ENCODE measurements at regions not wholly inside any gene's neighbourhood (a gene's known extent, or its start where the extent isn't known, plus 50 kb on each side); places are given as distances from the start of the nearest gene placed in this dataset.
"Not testable (repeated sequence)": the region's sequence is repeated elsewhere in the genome, so short reads cannot be mapped to it uniquely, and the experiment has no call there.

DNA sequence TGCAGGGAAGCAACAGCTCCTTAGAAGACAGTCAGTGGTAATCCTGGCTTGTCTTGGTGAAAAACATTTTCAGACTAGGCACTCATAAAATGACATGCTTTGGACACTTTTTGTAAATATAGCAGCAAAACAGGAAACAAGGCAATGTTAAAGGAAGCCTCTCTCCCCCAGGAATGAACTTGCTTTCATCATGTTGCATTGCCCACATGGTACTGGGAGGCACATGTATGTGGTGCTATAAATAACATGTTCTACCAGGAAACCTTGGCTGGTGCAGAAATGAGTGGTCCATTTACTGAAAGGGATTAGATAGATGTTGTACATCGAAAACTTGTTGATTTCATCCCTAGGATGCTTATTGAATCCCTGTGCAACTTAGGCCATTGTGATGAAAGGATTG, 121.4 kb upstream of the RREB1 start:
- no peak overlapping the region for H3K4me3 Mint-ChIP-seq
- peaks cover 0 to 5% (median 0%) of the 10 kb centered on the region in 3 donors for H3K27me3 Mint-ChIP-seq (ENCODE audit: low read depth in 3 of 3)
- no peak for DNase-seq
- no peaks in the 10 kb centered on the region for H3K9me3 Mint-ChIP-seq
- no peaks in the 10 kb centered on the region for H3K4me1 Mint-ChIP-seq
- H3K27ac Mint-ChIP-seq: no peak overlapping the region
- no peaks in the 10 kb centered on the region for H3K36me3 Mint-ChIP-seq

DNA sequence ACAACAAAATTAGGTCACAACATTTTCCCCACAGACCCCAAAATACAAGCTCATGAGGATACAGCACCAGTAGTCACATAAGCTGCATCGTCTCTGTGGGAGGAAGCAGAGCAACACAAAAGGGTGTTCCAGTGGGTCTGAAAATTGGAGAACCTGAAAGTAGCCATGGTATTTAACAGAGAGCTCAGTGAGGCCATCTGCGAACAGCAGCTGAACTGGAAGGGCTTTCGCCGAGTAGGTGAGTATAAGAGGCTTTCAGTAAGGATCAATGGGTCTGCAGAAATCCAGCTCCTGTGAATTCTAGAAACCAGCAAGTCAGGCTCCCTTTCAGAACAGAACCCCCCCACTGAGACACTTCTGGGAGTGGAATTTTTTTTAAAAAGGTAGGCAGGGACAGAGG, 120.0 kb upstream of the RREB1 start:
- H3K27ac Mint-ChIP-seq: no peak overlapping the region
- H3K36me3 Mint-ChIP-seq: no peaks in the 10 kb centered on the region
- no peaks in the 10 kb centered on the region for H3K4me1 Mint-ChIP-seq
- H3K9me3 Mint-ChIP-seq: no peaks in the 10 kb centered on the region
- no peak overlapping the region for H3K4me3 Mint-ChIP-seq
- no peaks in the 10 kb centered on the region for H3K27me3 Mint-ChIP-seq (ENCODE audit: low read depth in 3 of 3)
- no peak for DNase-seq

DNA sequence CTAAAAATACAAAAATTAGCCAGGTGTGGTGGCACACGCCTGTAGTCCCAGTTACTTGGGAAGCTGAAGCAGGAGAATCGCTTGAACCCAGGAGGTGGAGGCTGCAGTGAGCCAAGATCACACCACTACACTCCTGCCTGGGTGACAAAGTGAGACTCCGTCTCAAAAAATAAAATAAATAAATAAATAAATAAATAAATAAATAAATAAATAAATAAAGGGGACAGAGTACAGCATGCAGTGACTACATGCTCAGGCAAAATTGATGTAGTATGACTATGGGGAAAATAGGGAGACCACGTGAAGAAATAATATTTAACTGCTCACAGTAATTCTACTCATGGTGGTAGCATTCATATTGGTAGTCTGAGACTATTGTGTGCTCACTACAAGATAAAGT, 117.7 kb upstream of the RREB1 start:
- not testable (repeated sequence) for H3K9me3 Mint-ChIP-seq; H3K27me3 Mint-ChIP-seq (ENCODE audit: low read depth in 3 of 3); H3K4me3 Mint-ChIP-seq; H3K27ac Mint-ChIP-seq; H3K4me1 Mint-ChIP-seq; DNase-seq; H3K36me3 Mint-ChIP-seq

DNA sequence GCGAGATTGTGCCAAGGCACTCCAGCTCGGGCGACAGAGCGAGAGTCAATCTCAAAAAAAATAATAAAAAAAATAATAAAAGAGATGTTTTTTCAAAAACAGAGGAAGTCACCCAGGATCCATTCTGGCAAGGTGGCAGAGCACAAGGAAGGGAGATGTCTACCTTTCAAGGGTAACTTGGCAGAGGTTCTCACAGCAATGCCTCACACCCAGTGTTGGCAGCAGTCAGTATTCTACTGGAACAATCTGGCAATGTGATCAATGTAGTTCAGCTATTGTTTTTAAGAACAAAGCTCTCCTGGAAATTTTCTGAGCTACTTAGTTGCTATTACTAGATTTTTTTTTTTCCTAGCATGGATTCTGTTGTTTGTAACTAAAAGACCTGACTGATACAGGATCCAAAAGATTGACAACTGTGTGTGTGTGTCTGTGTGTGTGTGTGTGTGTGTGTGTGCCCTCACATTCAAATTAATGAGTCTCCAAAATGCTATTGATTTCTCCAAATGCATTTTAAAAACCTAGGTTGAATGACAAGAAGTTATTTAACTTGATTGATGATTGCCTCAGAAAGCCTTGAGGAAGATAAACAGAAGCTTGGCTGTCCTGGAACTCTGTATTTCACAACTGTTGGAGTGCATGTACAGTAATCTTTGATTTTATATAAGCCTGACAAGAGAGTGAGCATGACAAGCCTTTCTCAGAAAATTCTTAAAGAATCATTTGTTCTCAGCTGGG, 114.1 kb upstream of the RREB1 start:
- Mint-ChIP-seq H3K4me3 (no peak overlapping the region), H3K27ac (no peak overlapping the region), H3K9me3 (no peaks in the 10 kb centered on the region), H3K4me1 (no peaks in the 10 kb centered on the region), H3K27me3 (ENCODE audit: low read depth in 3 of 3) (peaks cover 0 to 3% (median 0%) of the 10 kb centered on the region in 3 donors), H3K36me3 (no peaks in the 10 kb centered on the region)
- DNase-seq: no peak

DNA sequence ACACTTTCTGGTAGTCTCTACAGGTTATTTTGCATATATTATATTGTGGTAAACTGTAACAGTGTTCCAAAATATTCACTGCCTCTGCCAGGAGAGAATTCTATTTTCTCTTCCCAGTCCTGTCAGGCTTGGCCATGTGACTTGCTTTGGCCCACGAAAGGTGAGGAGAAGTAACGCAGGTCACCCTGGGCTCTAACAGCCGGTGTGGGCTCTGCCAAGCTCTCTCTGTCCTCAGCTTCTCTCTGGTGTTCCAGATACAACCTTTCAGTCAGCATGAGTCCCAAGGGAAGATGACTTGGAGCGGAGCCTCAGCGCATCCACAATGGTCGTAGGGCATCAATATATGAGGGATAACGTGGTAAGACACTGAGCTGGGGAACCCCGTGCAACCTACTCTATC, 113.0 kb upstream of the RREB1 start:
- Mint-ChIP-seq H3K4me1 (no peaks in the 10 kb centered on the region), H3K36me3 (no peaks in the 10 kb centered on the region), H3K4me3 (no peak overlapping the region), H3K27me3 (ENCODE audit: low read depth in 3 of 3) (peaks cover 0 to 3% (median 0%) of the 10 kb centered on the region in 3 donors), H3K9me3 (no peaks in the 10 kb centered on the region), H3K27ac (no peak overlapping the region)
- no peak for DNase-seq

DNA sequence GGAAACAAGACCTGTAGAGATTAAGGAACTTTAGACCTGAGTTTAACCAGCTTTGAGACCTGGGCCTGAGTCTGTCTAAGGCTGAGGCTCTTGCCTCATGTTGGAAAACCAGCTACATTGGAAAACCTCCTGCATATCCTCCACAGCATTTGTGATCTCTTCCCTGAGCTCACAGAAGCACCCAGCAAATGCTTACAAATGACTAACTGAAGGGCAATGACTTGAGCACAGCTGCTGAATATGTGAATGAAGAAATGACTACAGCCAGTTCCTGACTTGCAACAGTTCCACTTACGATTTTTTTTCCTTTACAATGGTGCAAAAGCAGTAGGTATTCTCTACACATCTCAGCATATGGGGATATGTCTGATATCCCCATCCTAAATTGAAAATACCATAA, 112.4 kb upstream of the RREB1 start:
- Mint-ChIP-seq H3K36me3 (no peaks in the 10 kb centered on the region), H3K9me3 (no peaks in the 10 kb centered on the region), H3K4me1 (no peaks in the 10 kb centered on the region), H3K4me3 (no peak overlapping the region), H3K27ac (no peak overlapping the region), H3K27me3 (ENCODE audit: low read depth in 3 of 3) (peaks cover 0 to 3% (median 0%) of the 10 kb centered on the region in 3 donors)
- no peak for DNase-seq

DNA sequence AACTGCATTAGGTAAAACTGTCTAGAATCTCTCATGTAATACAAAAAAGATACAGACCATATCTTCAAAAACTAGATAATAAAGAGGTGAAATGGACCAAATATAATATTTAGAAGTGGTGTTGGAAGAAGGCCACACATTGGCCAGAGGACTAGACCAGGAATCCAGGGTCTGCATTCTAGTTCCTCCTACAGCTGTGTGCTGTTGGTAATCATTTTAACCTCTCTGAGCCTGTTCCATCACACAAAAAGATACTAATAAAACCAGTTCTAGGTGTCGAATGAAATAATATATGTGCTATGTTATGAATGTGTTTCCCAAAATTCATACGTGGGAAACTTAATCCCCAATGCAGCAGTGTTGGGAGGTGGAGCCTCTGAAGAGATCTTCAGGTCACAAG, 111.6 kb upstream of the RREB1 start:
- Mint-ChIP-seq H3K27ac (no peak overlapping the region), H3K27me3 (ENCODE audit: low read depth in 3 of 3) (peaks cover 0 to 3% (median 0%) of the 10 kb centered on the region in 3 donors), H3K4me1 (no peaks in the 10 kb centered on the region), H3K36me3 (no peaks in the 10 kb centered on the region), H3K9me3 (no peaks in the 10 kb centered on the region), H3K4me3 (no peak overlapping the region)
- no peak for DNase-seq

DNA sequence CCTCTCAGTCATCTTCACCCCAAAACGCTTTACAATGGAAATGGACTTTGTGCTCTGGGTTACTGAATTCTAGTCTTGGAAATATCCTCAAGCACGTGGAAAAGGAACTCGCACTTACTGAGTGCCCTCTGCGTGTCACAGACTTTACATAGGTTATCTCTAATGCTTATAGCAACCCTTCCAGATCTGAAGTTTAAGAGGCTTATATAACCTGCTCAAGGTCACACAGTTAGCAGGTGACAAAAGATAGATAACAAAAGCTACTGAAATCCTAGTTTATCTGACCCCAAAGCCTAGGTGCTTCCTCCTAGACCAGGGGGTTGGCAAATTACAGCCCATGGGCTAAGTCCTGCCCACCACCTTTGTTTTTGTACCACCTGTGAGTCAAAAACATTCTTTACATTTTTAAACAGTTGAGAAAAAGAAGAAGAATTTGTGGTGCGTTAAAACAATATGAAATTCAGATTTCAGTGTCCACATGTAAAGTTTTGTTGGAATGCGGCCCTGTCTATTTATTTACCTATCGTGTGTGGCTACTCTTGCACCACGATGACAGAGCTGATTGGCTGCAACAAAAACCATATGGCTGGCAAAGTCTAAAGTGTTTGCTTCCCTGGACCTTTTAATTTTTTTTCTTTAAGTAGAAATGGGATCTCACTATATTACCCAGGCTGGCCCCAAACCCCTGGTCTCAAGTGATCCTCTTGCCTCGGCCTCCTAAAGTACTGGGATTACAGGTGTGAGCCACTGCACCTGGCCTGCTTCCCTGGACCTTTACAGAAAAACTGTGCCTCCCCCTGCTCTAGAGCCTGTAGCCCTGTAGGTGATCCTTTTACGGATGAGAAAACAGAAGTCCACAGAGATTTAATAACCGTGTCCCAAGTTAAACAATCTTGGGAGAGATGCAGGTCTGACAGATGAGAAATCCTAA, 110.2 kb upstream of the RREB1 start:
- Mint-ChIP-seq H3K4me1 (no peaks in the 10 kb centered on the region), H3K9me3 (no peaks in the 10 kb centered on the region), H3K27ac (no peak overlapping the region), H3K36me3 (no peaks in the 10 kb centered on the region), H3K27me3 (ENCODE audit: low read depth in 3 of 3) (peaks cover 0 to 3% (median 0%) of the 10 kb centered on the region in 3 donors), H3K4me3 (no peak overlapping the region)
- DNase-seq: no peak

DNA sequence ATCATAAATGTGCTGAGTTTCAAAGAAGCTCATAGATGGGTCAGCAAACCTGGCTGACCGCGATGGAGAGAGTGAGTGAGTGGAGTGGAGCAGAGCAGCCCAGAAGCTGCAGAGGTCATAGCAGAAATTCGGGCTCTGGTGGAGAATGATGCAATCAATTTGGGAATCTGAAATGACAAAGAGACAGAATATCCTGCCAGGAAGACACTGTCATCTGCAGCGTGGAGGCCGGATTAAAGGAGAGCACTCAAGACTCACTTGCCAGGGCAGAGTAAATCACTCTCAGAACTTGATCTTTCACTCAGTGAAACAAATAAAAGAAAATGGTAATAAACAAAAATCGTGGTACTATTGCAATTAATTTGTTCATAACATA, 109.6 kb upstream of the RREB1 start:
- Mint-ChIP-seq H3K4me1 (no peaks in the 10 kb centered on the region), H3K27ac (no peak overlapping the region), H3K27me3 (ENCODE audit: low read depth in 3 of 3) (peaks cover 0 to 3% (median 0%) of the 10 kb centered on the region in 3 donors), H3K4me3 (no peak overlapping the region), H3K9me3 (no peaks in the 10 kb centered on the region), H3K36me3 (no peaks in the 10 kb centered on the region)
- no peak for DNase-seq

DNA sequence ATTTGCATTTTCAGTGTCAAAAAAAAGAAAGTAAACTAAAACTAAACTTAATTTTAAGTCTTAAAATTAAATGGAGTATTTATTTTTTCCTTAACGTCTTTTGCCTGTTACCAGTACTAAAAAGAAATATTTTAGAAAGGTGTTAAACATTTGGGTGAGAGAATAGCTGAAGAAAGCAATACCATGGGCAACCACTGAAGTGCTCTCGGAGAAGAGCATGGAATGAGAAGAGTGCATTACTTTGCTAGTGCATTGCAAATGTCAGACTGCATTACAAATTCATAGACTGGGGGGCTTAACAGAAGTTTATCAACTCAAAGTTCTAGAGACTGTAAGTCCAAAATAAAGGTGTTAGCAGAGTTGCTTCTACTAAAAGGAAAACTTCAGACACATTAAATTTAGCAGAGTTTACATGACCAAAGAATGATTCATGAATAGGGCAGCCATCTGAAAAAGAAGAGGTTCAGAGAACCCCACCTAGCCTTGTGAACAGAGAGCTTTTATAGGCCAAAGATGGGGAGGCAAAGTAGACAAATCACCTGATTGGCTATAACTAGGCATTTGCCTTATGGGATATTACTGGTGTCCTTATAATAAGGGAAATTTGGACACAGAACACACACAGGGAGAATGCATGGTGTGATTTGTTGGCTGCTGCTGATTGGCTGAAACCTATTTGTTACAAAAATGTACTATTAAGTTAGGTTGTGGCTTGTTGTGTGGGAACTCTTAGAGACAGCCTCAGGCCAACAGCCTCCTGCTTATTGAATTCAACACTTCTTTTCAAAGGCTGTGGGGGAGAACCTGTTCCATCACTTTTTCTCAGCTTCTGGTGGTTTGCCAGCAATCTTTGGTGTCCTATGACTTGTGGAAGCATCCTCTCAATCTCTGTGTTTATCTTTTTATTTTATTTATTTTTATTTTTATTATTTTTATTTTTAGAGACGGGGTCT, 106.7 kb upstream of the RREB1 start:
- Mint-ChIP-seq H3K27ac (no peak overlapping the region), H3K9me3 (no peaks in the 10 kb centered on the region), H3K27me3 (ENCODE audit: low read depth in 3 of 3) (peaks cover 0 to 1% (median 0%) of the 10 kb centered on the region in 3 donors), H3K4me1 (no peaks in the 10 kb centered on the region), H3K4me3 (no peak overlapping the region), H3K36me3 (peaks cover 0 to 4% (median 0%) of the 10 kb centered on the region in 3 donors)
- no peak for DNase-seq

DNA sequence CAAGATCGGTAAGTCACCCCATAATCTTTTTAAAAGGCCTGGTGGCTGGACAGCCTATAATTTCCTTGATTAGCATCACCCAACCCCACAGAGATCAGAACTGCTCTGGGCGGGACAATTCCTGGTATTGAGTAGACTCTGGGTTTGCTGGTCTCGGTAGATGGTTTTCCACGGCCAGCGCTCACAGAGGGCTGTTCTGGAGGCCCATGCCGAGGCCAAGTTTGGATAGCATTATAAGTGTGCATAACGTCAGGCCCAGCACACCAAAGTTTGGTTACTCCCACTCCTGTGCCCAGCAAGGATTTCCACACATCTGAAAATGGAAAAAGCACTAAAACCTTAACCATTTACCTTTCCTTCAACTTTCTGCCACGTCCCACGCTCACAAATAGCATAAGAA, 104.7 kb upstream of the RREB1 start:
- H3K27me3 Mint-ChIP-seq (ENCODE audit: low read depth in 3 of 3): peaks cover 0 to 1% (median 0%) of the 10 kb centered on the region in 3 donors
- no peaks in the 10 kb centered on the region for H3K4me1 Mint-ChIP-seq
- no peak overlapping the region for H3K27ac Mint-ChIP-seq
- H3K9me3 Mint-ChIP-seq: no peaks in the 10 kb centered on the region
- DNase-seq: no peak
- peaks cover 0 to 4% (median 0%) of the 10 kb centered on the region in 3 donors for H3K36me3 Mint-ChIP-seq
- H3K4me3 Mint-ChIP-seq: no peak overlapping the region

DNA sequence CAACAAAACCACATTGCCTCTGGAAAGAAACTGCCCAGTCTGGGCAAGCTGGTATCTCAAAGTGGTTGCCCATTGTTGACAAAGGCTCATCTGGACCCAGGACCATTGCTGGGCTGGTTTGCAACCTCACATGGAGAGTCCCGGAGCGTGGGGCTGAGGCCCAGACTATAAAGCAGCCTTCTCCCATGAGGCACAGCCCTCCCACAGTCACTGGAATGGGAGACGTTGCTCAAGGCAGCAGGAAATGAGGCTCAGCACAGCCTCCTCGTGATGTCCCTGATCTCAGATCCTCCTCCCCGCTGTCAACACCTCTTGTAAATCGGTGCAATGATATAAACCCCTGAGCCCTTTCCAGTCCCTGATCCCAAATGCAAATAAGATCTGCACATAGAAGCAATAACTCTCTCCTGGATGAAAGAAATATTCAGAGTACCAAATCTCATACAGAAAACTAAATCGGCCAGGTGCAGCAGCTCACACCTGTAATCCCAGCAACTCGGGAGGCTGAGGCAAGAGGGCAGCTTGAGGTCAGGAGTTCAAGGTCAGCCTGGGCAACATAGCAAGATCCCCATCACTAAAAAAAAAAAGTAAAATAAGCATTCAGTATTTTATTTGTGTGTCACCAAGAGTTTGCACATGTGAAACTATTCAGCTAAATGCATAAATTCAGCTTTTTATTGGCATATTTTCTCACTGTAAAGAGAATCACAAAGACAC, 103.0 kb upstream of the RREB1 start:
- Mint-ChIP-seq H3K36me3 (peaks cover 0 to 4% (median 0%) of the 10 kb centered on the region in 3 donors), H3K4me3 (no peak overlapping the region), H3K9me3 (no peaks in the 10 kb centered on the region), H3K27ac (no peak overlapping the region), H3K4me1 (no peaks in the 10 kb centered on the region), H3K27me3 (ENCODE audit: low read depth in 3 of 3) (peaks cover 0 to 1% (median 0%) of the 10 kb centered on the region in 3 donors)
- no peak for DNase-seq

DNA sequence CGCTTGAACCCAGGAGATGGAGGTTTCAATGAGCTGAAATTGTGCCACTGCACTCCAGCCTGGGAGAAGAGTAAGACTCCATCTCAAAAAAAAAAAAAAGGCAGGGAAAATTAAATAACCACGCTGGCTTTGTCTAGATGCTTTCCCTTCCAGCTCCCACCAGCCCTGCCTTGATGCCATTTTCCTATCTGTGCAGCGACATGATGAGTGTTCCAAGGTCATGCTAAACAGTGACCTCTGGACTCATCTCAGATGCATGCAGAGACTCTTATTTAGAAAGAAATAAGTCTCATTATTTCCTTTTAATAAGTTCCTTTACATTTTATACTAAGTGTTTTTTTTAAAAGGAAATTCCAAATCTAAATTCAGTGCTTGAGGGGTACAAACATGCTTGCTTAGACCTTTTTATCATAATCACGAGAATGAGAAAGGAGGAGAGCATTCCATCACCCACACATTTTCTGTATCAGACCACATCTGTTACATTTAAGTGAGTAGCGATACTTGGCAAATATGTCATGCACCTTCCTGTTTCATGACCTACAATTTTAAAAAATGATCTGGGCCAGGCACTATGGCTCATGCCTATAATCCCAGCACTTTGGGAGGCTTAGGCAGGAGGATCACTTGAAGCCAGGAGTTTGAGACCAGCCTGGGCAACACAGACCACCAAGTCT, 101.1 kb upstream of the RREB1 start:
- H3K27me3 Mint-ChIP-seq (ENCODE audit: low read depth in 3 of 3): peaks cover 1 to 2% (median 2%) of the 10 kb centered on the region in 3 donors
- H3K27ac Mint-ChIP-seq: no peak overlapping the region
- no peak overlapping the region for H3K4me3 Mint-ChIP-seq
- no peak for DNase-seq
- H3K9me3 Mint-ChIP-seq: no peaks in the 10 kb centered on the region
- H3K4me1 Mint-ChIP-seq: no peaks in the 10 kb centered on the region
- peaks cover 0 to 4% (median 0%) of the 10 kb centered on the region in 3 donors for H3K36me3 Mint-ChIP-seq

Data from immature natural killer cell (primary cell).